ENCODE measurements at regions not wholly inside any gene's neighbourhood (a gene's known extent, or its start where the extent isn't known, plus 50 kb on each side); places are given as distances from the start of the nearest gene placed in this dataset.
"Not testable (repeated sequence)": the region's sequence is repeated elsewhere in the genome, so short reads cannot be mapped to it uniquely, and the experiment has no call there.

- no peak overlapping the region for H3K4me3 Mint-ChIP-seq
- H3K4me1 Mint-ChIP-seq, result no peaks in the 10 kb centered on the region
- H3K36me3 Mint-ChIP-seq, result no peaks in the 10 kb centered on the region
- H3K27ac Mint-ChIP-seq, result no peak overlapping the region
- DNase-seq, result no peak
- H3K27me3 Mint-ChIP-seq, result no peaks in the 10 kb centered on the region
- CTCF ChIA-PET, result no interaction called here
- no peaks in the 10 kb centered on the region for H3K9me3 Mint-ChIP-seq
Observed at GRCh38 chr2:19201911-19202462, 156.4 kb downstream of the OSR1 start.

- Mint-ChIP-seq H3K4me3 (no peak overlapping the region), H3K9me3 (no peaks in the 10 kb centered on the region), H3K36me3 (no peaks in the 10 kb centered on the region), H3K27me3 (no peaks in the 10 kb centered on the region), H3K27ac (no peak overlapping the region), H3K4me1 (no peaks in the 10 kb centered on the region)
- DNase-seq, result no peak
- CTCF ChIA-PET, result no interaction called here
Observed at GRCh38 chr2:19198381-19198780, 160.0 kb downstream of the OSR1 start.

GRCh38 chr2:19195661-19196060, 162.8 kb downstream of the OSR1 start:
- Mint-ChIP-seq H3K4me1 (no peaks in the 10 kb centered on the region), H3K27me3 (no peaks in the 10 kb centered on the region), H3K27ac (no peak overlapping the region), H3K4me3 (no peak overlapping the region), H3K36me3 (no peaks in the 10 kb centered on the region), H3K9me3 (no peaks in the 10 kb centered on the region)
- no peak for DNase-seq
- CTCF ChIA-PET, result no interaction called here

- Mint-ChIP-seq H3K4me1 (no peaks in the 10 kb centered on the region), H3K27ac (no peak overlapping the region), H3K27me3 (no peaks in the 10 kb centered on the region), H3K36me3 (no peaks in the 10 kb centered on the region), H3K4me3 (no peak overlapping the region), H3K9me3 (no peaks in the 10 kb centered on the region)
- no peak for DNase-seq
- CTCF ChIA-PET, result no interaction called here
Observed at GRCh38 chr2:19189391-19189790, 169.0 kb downstream of the OSR1 start.

GRCh38 chr2:19187323-19188020, 171.0 kb downstream of the OSR1 start:
- no peak overlapping the region for H3K27ac Mint-ChIP-seq
- no peaks in the 10 kb centered on the region for H3K36me3 Mint-ChIP-seq
- no peak overlapping the region for H3K4me3 Mint-ChIP-seq
- no peaks in the 10 kb centered on the region for H3K4me1 Mint-ChIP-seq
- H3K9me3 Mint-ChIP-seq, result peaks cover under 1% of the 10 kb centered on the region
- H3K27me3 Mint-ChIP-seq, result no peaks in the 10 kb centered on the region
- CTCF ChIA-PET, result no interaction called here
- no peak for DNase-seq

- no peaks in the 10 kb centered on the region for H3K27me3 Mint-ChIP-seq
- H3K4me1 Mint-ChIP-seq, result no peaks in the 10 kb centered on the region
- H3K36me3 Mint-ChIP-seq, result no peaks in the 10 kb centered on the region
- CTCF ChIA-PET, result no interaction called here
- DNase-seq, result no peak
- H3K27ac Mint-ChIP-seq, result no peak overlapping the region
- peaks cover 6% of the 10 kb centered on the region for H3K9me3 Mint-ChIP-seq
- no peak overlapping the region for H3K4me3 Mint-ChIP-seq
Observed at GRCh38 chr2:19185086-19185485, 173.3 kb downstream of the OSR1 start.

GRCh38 chr2:19178175-19178574, 180.2 kb downstream of the OSR1 start:
- H3K9me3 Mint-ChIP-seq, result peaks cover 6% of the 10 kb centered on the region
- DNase-seq, result no peak
- H3K36me3 Mint-ChIP-seq, result no peaks in the 10 kb centered on the region
- H3K27ac Mint-ChIP-seq, result no peak overlapping the region
- no peak overlapping the region for H3K4me3 Mint-ChIP-seq
- H3K27me3 Mint-ChIP-seq, result no peaks in the 10 kb centered on the region
- no peaks in the 10 kb centered on the region for H3K4me1 Mint-ChIP-seq
- CTCF ChIA-PET, result no interaction called here

- Mint-ChIP-seq H3K27me3 (no peaks in the 10 kb centered on the region), H3K27ac (no peak overlapping the region), H3K4me3 (no peak overlapping the region), H3K4me1 (no peaks in the 10 kb centered on the region), H3K9me3 (peaks cover under 1% of the 10 kb centered on the region), H3K36me3 (no peaks in the 10 kb centered on the region)
- CTCF ChIA-PET, result no interaction called here
- no peak for DNase-seq
Observed at GRCh38 chr2:19176977-19177376, 181.4 kb downstream of the OSR1 start.

- Mint-ChIP-seq H3K4me1 (no peaks in the 10 kb centered on the region), H3K27ac (no peak overlapping the region), H3K4me3 (no peak overlapping the region), H3K9me3 (no peaks in the 10 kb centered on the region), H3K27me3 (no peaks in the 10 kb centered on the region), H3K36me3 (no peaks in the 10 kb centered on the region)
- CTCF ChIA-PET, result no interaction called here
- DNase-seq, result no peak
Observed at GRCh38 chr2:19176172-19176852, 182.1 kb downstream of the OSR1 start.

- H3K27me3 Mint-ChIP-seq, result no peaks in the 10 kb centered on the region
- CTCF ChIA-PET, result no interaction called here
- DNase-seq, result no peak
- H3K4me1 Mint-ChIP-seq, result no peaks in the 10 kb centered on the region
- no peak overlapping the region for H3K4me3 Mint-ChIP-seq
- no peaks in the 10 kb centered on the region for H3K36me3 Mint-ChIP-seq
- no peak overlapping the region for H3K27ac Mint-ChIP-seq
- H3K9me3 Mint-ChIP-seq, result no peaks in the 10 kb centered on the region
Observed at GRCh38 chr2:19174176-19174575, 184.2 kb downstream of the OSR1 start.

GRCh38 chr2:19171409-19171808, 187.0 kb downstream of the OSR1 start:
- no peak overlapping the region for H3K4me3 Mint-ChIP-seq
- H3K36me3 Mint-ChIP-seq, result no peaks in the 10 kb centered on the region
- H3K27me3 Mint-ChIP-seq, result no peaks in the 10 kb centered on the region
- H3K4me1 Mint-ChIP-seq, result no peaks in the 10 kb centered on the region
- no peak for DNase-seq
- CTCF ChIA-PET, result no interaction called here
- no peaks in the 10 kb centered on the region for H3K9me3 Mint-ChIP-seq
- no peak overlapping the region for H3K27ac Mint-ChIP-seq

GRCh38 chr2:19169134-19169768, 189.2 kb downstream of the OSR1 start:
- CTCF ChIA-PET, result no interaction called here
- no peaks in the 10 kb centered on the region for H3K36me3 Mint-ChIP-seq
- H3K27me3 Mint-ChIP-seq, result no peaks in the 10 kb centered on the region

GRCh38 chr2:19164099-19164498, 194.3 kb downstream of the OSR1 start:
- H3K36me3 Mint-ChIP-seq, H3K4me1 Mint-ChIP-seq, H3K27ac Mint-ChIP-seq, DNase-seq, H3K9me3 Mint-ChIP-seq, H3K27me3 Mint-ChIP-seq, CTCF ChIA-PET, H3K4me3 Mint-ChIP-seq: not testable (repeated sequence)

More at GRCh38 chr2:19169134-19169768, 189.2 kb downstream of the OSR1 start:
- no peaks in the 10 kb centered on the region for H3K4me1 Mint-ChIP-seq
- no peaks in the 10 kb centered on the region for H3K9me3 Mint-ChIP-seq
- no peak overlapping the region for H3K27ac Mint-ChIP-seq
- no peak for DNase-seq
- H3K4me3 Mint-ChIP-seq, result no peak overlapping the region

GRCh38 chr2:19158896-19159295, 199.5 kb downstream of the OSR1 start:
- DNase-seq, result no peak
- H3K27me3 Mint-ChIP-seq, result no peaks in the 10 kb centered on the region
- H3K4me1 Mint-ChIP-seq, result no peaks in the 10 kb centered on the region
- peaks cover 5% of the 10 kb centered on the region for H3K9me3 Mint-ChIP-seq
- H3K27ac Mint-ChIP-seq, result no peak overlapping the region
- H3K4me3 Mint-ChIP-seq, result no peak overlapping the region
- no peaks in the 10 kb centered on the region for H3K36me3 Mint-ChIP-seq
- CTCF ChIA-PET, result no interaction called here

- Mint-ChIP-seq H3K9me3 (peaks cover 5% of the 10 kb centered on the region), H3K36me3 (no peaks in the 10 kb centered on the region), H3K27me3 (no peaks in the 10 kb centered on the region), H3K4me1 (no peaks in the 10 kb centered on the region), H3K4me3 (no peak overlapping the region), H3K27ac (no peak overlapping the region)
- DNase-seq, result no peak
- CTCF ChIA-PET, result no interaction called here
Observed at GRCh38 chr2:19158211-19158610, 200.2 kb downstream of the OSR1 start.
